ENCODE measurements at regions not wholly inside any gene's neighbourhood (a gene's known extent, or its start where the extent isn't known, plus 50 kb on each side); places are given as distances from the start of the nearest gene placed in this dataset.

GRCh38 chr16:76193906-76194615, 83.1 kb upstream of the CNTNAP4 start:
- Mint-ChIP-seq H3K36me3 (ENCODE audit: insufficient read depth, unreplicated experiment) (no peaks in the 10 kb centered on the region), H3K4me1 (ENCODE audit: low read depth, unreplicated experiment) (no peaks in the 10 kb centered on the region), H3K4me3 (ENCODE audit: low read depth, unreplicated experiment) (no peak overlapping the region), H3K9me3 (ENCODE audit: low read depth, unreplicated experiment) (peaks cover 2% of the 10 kb centered on the region), H3K27me3 (ENCODE audit: unreplicated experiment) (no peaks in the 10 kb centered on the region), H3K27ac (ENCODE audit: unreplicated experiment) (no peak overlapping the region)
- TF ChIP-seq, protein P1, sequence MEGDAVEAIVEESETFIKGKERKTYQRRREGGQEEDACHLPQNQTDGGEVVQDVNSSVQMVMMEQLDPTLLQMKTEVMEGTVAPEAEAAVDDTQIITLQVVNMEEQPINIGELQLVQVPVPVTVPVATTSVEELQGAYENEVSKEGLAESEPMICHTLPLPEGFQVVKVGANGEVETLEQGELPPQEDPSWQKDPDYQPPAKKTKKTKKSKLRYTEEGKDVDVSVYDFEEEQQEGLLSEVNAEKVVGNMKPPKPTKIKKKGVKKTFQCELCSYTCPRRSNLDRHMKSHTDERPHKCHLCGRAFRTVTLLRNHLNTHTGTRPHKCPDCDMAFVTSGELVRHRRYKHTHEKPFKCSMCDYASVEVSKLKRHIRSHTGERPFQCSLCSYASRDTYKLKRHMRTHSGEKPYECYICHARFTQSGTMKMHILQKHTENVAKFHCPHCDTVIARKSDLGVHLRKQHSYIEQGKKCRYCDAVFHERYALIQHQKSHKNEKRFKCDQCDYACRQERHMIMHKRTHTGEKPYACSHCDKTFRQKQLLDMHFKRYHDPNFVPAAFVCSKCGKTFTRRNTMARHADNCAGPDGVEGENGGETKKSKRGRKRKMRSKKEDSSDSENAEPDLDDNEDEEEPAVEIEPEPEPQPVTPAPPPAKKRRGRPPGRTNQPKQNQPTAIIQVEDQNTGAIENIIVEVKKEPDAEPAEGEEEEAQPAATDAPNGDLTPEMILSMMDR (IDR thresholded peaks at IDR 0.05; ENCODE audit: unreplicated experiment) = no peak
- intact Hi-C loops (cut with micrococcal nuclease; ENCODE audit: unreplicated experiment) = no loop called here
- no peak for DNase-seq
- CTCF ChIA-PET = no interaction called here
- no TSS peak for BruUV-seq (replicated peaks)

- no peak for DNase-seq
- Mint-ChIP-seq H3K27ac (ENCODE audit: unreplicated experiment) (no peak overlapping the region), H3K4me3 (ENCODE audit: low read depth, unreplicated experiment) (no peak overlapping the region), H3K36me3 (ENCODE audit: insufficient read depth, unreplicated experiment) (no peaks in the 10 kb centered on the region), H3K27me3 (ENCODE audit: unreplicated experiment) (no peaks in the 10 kb centered on the region), H3K9me3 (ENCODE audit: low read depth, unreplicated experiment) (peaks cover 2% of the 10 kb centered on the region), H3K4me1 (ENCODE audit: low read depth, unreplicated experiment) (no peaks in the 10 kb centered on the region)
- no TSS peak for BruUV-seq (replicated peaks)
- CTCF ChIA-PET = no interaction called here
- intact Hi-C loops (cut with micrococcal nuclease; ENCODE audit: unreplicated experiment) = no loop called here
- TF ChIP-seq, protein P1 (IDR thresholded peaks at IDR 0.05; ENCODE audit: unreplicated experiment) = no peak
Measured at GRCh38 chr16:76194616-76195015, 82.6 kb upstream of the CNTNAP4 start.

DNA sequence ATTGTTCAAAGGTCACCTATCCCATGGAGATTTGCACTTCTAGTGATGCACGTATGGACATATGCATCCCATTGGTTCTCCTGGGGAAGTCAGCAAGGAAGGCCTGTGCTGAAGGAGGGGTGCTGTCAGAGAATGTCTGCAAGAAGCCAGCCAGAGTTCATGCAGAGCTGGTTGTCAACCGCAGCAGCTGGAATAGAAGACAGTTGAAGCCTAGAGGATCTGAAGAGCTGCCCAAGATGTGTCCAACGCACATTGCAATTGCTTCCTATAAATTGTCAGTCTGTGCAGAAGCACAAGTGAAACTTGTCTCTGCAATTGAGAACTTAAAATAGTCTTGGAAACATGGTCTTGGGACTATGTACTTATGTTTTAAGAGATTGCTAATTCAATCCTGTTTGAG, 82.1 kb upstream of the CNTNAP4 start:
- intact Hi-C loops (cut with micrococcal nuclease; ENCODE audit: unreplicated experiment) = no loop called here
- no TSS peak for BruUV-seq (replicated peaks)
- Mint-ChIP-seq H3K27ac (ENCODE audit: unreplicated experiment) (no peak overlapping the region), H3K36me3 (ENCODE audit: insufficient read depth, unreplicated experiment) (no peaks in the 10 kb centered on the region), H3K9me3 (ENCODE audit: low read depth, unreplicated experiment) (peaks cover 2% of the 10 kb centered on the region), H3K27me3 (ENCODE audit: unreplicated experiment) (no peaks in the 10 kb centered on the region), H3K4me1 (ENCODE audit: low read depth, unreplicated experiment) (no peaks in the 10 kb centered on the region), H3K4me3 (ENCODE audit: low read depth, unreplicated experiment) (no peak overlapping the region)
- CTCF ChIA-PET = no interaction called here
- no peak for DNase-seq
- TF ChIP-seq, protein P1 (IDR thresholded peaks at IDR 0.05; ENCODE audit: unreplicated experiment) = no peak

- CTCF ChIA-PET = no interaction called here
- no peaks in the 10 kb centered on the region for H3K4me1 Mint-ChIP-seq (ENCODE audit: low read depth, unreplicated experiment)
- H3K9me3 Mint-ChIP-seq (ENCODE audit: low read depth, unreplicated experiment) = peaks cover 2% of the 10 kb centered on the region
- H3K36me3 Mint-ChIP-seq (ENCODE audit: insufficient read depth, unreplicated experiment) = no peaks in the 10 kb centered on the region
- TF ChIP-seq, protein P1 (IDR thresholded peaks at IDR 0.05; ENCODE audit: unreplicated experiment) = no peak
- H3K4me3 Mint-ChIP-seq (ENCODE audit: low read depth, unreplicated experiment) = no peak overlapping the region
- no peaks in the 10 kb centered on the region for H3K27me3 Mint-ChIP-seq (ENCODE audit: unreplicated experiment)
- DNase-seq = no peak
- no TSS peak for BruUV-seq (replicated peaks)
- H3K27ac Mint-ChIP-seq (ENCODE audit: unreplicated experiment) = no peak overlapping the region
- intact Hi-C loops (cut with micrococcal nuclease; ENCODE audit: unreplicated experiment) = no loop called here
Measured at GRCh38 chr16:76195648-76196047, 81.6 kb upstream of the CNTNAP4 start.

Measured in Calu3 (cell line).